ENCODE measurements at regions not wholly inside any gene's neighbourhood (a gene's known extent, or its start where the extent isn't known, plus 50 kb on each side); places are given as distances from the start of the nearest gene placed in this dataset.

DNA sequence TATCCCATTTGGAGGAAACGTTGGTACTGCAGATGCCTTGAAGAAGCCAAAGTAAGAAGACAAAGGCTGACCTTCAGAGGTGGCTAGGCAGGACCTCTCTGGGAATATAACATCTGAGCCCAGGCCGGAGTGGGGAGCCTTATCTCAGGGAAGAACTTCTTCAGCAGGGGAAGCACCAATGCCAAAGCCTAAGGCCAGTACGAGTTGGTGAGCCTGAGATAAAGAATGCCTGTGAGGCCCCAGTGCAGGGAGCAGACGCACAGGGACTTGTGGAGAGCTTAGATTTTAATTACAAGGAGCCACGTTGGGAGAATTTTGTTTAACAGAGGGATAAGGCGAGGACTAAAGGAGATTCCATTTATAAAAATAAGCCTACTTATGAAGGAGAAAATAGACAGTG is 468.8 kb upstream of the RUNX1 start:
- TF ChIP-seq, protein P1, sequence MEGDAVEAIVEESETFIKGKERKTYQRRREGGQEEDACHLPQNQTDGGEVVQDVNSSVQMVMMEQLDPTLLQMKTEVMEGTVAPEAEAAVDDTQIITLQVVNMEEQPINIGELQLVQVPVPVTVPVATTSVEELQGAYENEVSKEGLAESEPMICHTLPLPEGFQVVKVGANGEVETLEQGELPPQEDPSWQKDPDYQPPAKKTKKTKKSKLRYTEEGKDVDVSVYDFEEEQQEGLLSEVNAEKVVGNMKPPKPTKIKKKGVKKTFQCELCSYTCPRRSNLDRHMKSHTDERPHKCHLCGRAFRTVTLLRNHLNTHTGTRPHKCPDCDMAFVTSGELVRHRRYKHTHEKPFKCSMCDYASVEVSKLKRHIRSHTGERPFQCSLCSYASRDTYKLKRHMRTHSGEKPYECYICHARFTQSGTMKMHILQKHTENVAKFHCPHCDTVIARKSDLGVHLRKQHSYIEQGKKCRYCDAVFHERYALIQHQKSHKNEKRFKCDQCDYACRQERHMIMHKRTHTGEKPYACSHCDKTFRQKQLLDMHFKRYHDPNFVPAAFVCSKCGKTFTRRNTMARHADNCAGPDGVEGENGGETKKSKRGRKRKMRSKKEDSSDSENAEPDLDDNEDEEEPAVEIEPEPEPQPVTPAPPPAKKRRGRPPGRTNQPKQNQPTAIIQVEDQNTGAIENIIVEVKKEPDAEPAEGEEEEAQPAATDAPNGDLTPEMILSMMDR (tag by site-specific recombination; IDR thresholded peaks at IDR 0.05): no peak
- TF ChIP-seq, protein P2, sequence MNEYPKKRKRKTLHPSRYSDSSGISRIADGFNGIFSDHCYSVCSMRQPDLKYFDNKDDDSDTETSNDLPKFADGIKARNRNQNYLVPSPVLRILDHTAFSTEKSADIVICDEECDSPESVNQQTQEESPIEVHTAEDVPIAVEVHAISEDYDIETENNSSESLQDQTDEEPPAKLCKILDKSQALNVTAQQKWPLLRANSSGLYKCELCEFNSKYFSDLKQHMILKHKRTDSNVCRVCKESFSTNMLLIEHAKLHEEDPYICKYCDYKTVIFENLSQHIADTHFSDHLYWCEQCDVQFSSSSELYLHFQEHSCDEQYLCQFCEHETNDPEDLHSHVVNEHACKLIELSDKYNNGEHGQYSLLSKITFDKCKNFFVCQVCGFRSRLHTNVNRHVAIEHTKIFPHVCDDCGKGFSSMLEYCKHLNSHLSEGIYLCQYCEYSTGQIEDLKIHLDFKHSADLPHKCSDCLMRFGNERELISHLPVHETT (tag by site-specific recombination; IDR thresholded peaks at IDR 0.05): no peak
- TF ChIP-seq PRDM6 (tag by site-specific recombination; IDR thresholded peaks at IDR 0.05) (no peak), ZNF768 (tag by site-specific recombination; IDR thresholded peaks at IDR 0.05) (no peak), ZNF530 (tag by site-specific recombination; IDR thresholded peaks at IDR 0.05; ENCODE audit: low read depth) (no peak), ZNF621 (tag by site-specific recombination; IDR thresholded peaks at IDR 0.05) (no peak), ZNF394 (tag by site-specific recombination; IDR thresholded peaks at IDR 0.05; ENCODE audit: borderline replicate concordance) (no peak), ZBTB48 (tag by site-specific recombination; IDR thresholded peaks at IDR 0.05) (no peak), ZBTB21 (tag by site-specific recombination; IDR thresholded peaks at IDR 0.05) (no peak), ZNF274 (IDR thresholded peaks at IDR 0.05; ENCODE audit: low read length) (no peak), ZNF274 (tag by site-specific recombination; IDR thresholded peaks at IDR 0.05; ENCODE audit: borderline replicate concordance) (no peak), ZBTB10 (tag by site-specific recombination; IDR thresholded peaks at IDR 0.05) (no peak), RBAK (tag by site-specific recombination; IDR thresholded peaks at IDR 0.05) (no peak), KLF9 (tag by site-specific recombination; IDR thresholded peaks at IDR 0.05; ENCODE audit: low read depth) (no peak)

All from HEK293 (cell line).